ENCODE measurements at regions not wholly inside any gene's neighbourhood (a gene's known extent, or its start where the extent isn't known, plus 50 kb on each side); places are given as distances from the start of the nearest gene placed in this dataset.

- TF ChIP-seq CTCF (IDR thresholded peaks at IDR 0.05): no peak
- TF ChIP-seq POLR2A (IDR thresholded peaks at IDR 0.05): no peak
These were observed 62.5 kb upstream of the ADO start for GRCh38 chr10:62741996-62742395.

All from Peyer's patch (tissue), 4 donors.